CD4-positive, alpha-beta T cell treated with Interleukin-4 for 1 hour (primary cell): ENCODE measurements at regions not wholly inside any gene's neighbourhood (a gene's known extent, or its start where the extent isn't known, plus 50 kb on each side); places are given as distances from the start of the nearest gene placed in this dataset.

Experiments
- DNase-seq, 2 donors: peaks; one replicate each; pipeline ENCODE4 v3.0.0-alpha.2; 2020 to 2022

- DNase-seq = no peak
Measured at GRCh38 chr2:611519-611918, 65.7 kb downstream of the TMEM18 start.

- no peak for DNase-seq
Measured at GRCh38 chr2:610491-610890, 66.7 kb downstream of the TMEM18 start.

- DNase-seq = no peak
Measured at GRCh38 chr2:609881-610280, 67.3 kb downstream of the TMEM18 start.

- DNase-seq = no peak
Measured at GRCh38 chr2:609449-609848, 67.8 kb downstream of the TMEM18 start.

GRCh38 chr2:608711-609110 is 68.5 kb downstream of the TMEM18 start:
- no peak for DNase-seq

- no peak for DNase-seq
Measured at GRCh38 chr2:608297-608696, 68.9 kb downstream of the TMEM18 start.

GRCh38 chr2:607709-608108 is 69.5 kb downstream of the TMEM18 start:
- no peak for DNase-seq

- DNase-seq = no peak
Measured at GRCh38 chr2:607172-607571, 70.0 kb downstream of the TMEM18 start.

- no peak for DNase-seq
Measured at GRCh38 chr2:605674-606608, 71.3 kb downstream of the TMEM18 start.

- DNase-seq = no peak
Measured at GRCh38 chr2:604854-605524, 72.2 kb downstream of the TMEM18 start.

GRCh38 chr2:604385-604784 is 72.8 kb downstream of the TMEM18 start:
- no peak for DNase-seq

GRCh38 chr2:603869-604268 is 73.3 kb downstream of the TMEM18 start:
- no peak for DNase-seq

GRCh38 chr2:603427-603826 is 73.8 kb downstream of the TMEM18 start:
- no peak for DNase-seq

GRCh38 chr2:602571-603359 is 74.4 kb downstream of the TMEM18 start:
- no peak for DNase-seq

GRCh38 chr2:601806-602455 is 75.3 kb downstream of the TMEM18 start:
- DNase-seq = no peak

- no peak for DNase-seq
Measured at GRCh38 chr2:601387-601698, 75.9 kb downstream of the TMEM18 start.

- DNase-seq = no peak
Measured at GRCh38 chr2:600542-601386, 76.4 kb downstream of the TMEM18 start.

- no peak for DNase-seq
Measured at GRCh38 chr2:599601-600000, 77.6 kb downstream of the TMEM18 start.

- no peak for DNase-seq
Measured at GRCh38 chr2:598058-598802, 79.0 kb downstream of the TMEM18 start.

- DNase-seq = no peak
Measured at GRCh38 chr2:595831-596592, 81.2 kb downstream of the TMEM18 start.
